Coronary artery (tissue), 2 donors: ENCODE measurements at regions not wholly inside any gene's neighbourhood (a gene's known extent, or its start where the extent isn't known, plus 50 kb on each side); places are given as distances from the start of the nearest gene placed in this dataset.

Experiments
- DNase-seq: peaks from one replicate; pipeline ENCODE4 v3.0.0-alpha.2; 2017; ENCODE audit warnings: low spot score
- H3K27ac ChIP-seq, 2 donors: fragments of 200-600 bp; sonication (generic); one replicate each; pipeline ENCODE4 v1.5.1; 2016 to 2019
- H3K4me3 ChIP-seq: fragments of 200-600 bp; sonication (generic); 2 replicates; pipeline ENCODE4 v1.5.1; 2016; ENCODE audit warnings: mild to moderate bottlenecking, moderate library complexity
- TF ChIP-seq, protein P1 (sequence below): fragments of 200-600 bp; sonication (generic); IDR thresholded peaks from one replicate; pipeline ENCODE4 v1.5.1; 2019; ENCODE audit warnings: antibody characterized with exemption

DNA sequence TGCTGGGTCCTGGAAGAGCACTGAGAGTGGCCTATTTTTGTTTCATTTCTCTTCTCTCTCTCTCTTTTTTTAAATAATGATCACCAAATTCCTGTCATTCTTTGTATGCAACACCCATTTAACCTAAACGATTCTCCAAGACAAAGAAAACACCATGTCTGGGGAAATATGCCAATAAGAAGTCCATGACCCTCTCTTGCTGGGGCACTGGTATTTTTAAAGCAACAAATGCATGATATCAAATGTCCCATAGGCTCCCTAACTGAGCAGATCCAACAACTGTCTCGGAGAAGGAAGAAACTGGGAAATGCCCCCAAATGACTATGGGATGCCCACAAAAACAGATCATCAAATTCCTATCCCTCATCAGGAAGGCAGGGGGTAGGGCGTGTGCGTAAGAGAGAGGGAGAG, 567.4 kb downstream of the CCDC171 start:
- TF ChIP-seq, protein P1, sequence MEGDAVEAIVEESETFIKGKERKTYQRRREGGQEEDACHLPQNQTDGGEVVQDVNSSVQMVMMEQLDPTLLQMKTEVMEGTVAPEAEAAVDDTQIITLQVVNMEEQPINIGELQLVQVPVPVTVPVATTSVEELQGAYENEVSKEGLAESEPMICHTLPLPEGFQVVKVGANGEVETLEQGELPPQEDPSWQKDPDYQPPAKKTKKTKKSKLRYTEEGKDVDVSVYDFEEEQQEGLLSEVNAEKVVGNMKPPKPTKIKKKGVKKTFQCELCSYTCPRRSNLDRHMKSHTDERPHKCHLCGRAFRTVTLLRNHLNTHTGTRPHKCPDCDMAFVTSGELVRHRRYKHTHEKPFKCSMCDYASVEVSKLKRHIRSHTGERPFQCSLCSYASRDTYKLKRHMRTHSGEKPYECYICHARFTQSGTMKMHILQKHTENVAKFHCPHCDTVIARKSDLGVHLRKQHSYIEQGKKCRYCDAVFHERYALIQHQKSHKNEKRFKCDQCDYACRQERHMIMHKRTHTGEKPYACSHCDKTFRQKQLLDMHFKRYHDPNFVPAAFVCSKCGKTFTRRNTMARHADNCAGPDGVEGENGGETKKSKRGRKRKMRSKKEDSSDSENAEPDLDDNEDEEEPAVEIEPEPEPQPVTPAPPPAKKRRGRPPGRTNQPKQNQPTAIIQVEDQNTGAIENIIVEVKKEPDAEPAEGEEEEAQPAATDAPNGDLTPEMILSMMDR: no peak
- DNase-seq: no peak

DNA sequence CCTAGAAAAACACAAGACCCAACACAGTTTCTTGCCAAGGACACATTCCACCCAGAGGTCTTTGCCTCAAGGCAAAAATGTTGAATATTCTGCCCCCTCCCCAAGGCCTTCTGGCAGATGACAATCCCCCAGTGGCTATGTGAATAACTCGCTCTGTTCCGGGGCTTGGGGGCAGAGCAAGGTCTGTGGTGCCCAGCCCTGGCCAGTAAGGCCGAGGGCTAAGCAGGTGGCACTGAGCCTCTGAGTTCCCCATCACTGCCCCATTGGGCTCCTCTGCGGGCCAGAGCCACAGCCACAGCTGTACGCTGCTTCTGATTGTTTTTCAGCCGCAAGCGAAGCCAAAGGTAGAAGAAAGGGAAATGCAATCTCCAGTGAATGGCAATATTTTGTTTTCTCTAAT, 567.9 kb downstream of the CCDC171 start:
- no peak for DNase-seq
- TF ChIP-seq, protein P1: no peak
- Histone ChIP-seq H3K4me3 (no peak overlapping the region), H3K27ac (no peak overlapping the region)

More for the DNA sequence above, 567.4 kb downstream of the CCDC171 start:
- no peak overlapping the region for H3K4me3 ChIP-seq
- no peak overlapping the region for H3K27ac ChIP-seq

DNA sequence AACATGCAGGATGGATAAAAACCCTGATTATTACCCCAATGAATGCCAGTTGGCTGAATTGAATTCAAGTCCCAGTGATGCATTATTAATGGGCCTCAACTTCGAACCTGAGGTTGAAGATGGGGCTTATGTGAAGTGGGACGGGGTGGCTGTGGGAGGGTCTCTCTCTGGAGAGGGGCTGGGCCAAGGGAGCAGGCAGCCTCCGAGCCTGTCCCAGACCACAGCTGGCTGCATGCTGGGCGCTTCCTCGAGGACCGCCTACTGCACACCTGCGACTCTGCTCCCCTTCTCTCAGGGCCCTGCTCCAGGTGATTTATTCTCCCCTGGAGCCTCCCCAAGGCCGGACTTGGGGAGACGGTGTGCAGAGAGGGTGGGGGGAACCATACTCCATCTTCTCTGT, 568.3 kb downstream of the CCDC171 start:
- no peak overlapping the region for H3K27ac ChIP-seq
- DNase-seq: no peak
- TF ChIP-seq, protein P1: no peak
- no peak overlapping the region for H3K4me3 ChIP-seq

DNA sequence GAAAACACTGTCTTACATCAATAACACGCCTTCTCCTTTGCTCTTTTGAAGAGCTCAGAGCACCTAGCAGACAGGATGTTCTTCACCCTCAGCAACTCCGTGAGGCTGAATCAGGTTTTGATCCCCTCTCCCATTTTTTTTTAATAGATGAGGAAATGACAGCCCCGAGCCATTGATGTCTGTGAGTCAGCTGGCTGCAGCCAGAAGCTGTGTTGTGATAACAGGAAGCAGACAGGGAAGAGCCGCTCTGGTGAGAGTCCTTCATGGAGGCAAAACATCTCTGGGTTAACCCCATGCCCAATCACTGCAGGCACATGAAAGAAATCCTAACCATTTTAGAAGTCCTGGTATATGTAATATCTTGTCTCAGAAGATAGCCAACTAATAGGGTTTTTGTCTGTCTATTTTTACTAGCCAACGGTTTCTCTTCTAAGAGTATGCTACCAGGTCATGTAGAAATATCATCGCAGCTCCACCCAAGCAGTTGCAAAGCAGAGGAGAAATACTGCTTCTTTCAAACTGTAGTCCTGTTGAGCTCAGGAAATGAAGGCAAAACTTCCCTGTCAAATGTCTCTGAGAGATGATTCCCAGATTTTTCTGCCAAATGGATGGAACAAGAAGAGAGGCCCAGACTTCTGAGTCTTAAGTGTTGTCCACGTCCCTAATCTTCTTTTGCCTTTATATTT, 568.9 kb downstream of the CCDC171 start:
- TF ChIP-seq, protein P1: no peak
- no peak overlapping the region for H3K4me3 ChIP-seq
- no peak overlapping the region for H3K27ac ChIP-seq
- no peak for DNase-seq

DNA sequence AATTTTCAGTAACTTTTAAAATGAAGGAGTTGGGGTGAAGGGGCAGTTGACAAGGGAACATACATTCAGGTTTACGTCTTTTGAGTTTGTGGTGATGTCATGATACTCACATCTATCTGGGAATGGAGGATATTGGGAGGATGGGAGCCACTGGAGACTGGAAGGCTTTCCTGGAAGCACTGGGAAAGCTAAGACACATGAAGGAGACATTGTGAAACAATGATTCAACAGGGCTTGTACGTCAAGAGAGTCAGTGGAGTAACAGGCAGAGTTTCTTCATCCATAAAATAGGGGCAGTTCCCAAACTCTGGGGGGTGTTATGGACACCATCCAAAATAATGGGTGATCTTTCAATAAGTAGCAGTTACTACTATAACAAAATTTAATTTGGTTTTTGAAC, 572.8 kb downstream of the CCDC171 start:
- TF ChIP-seq, protein P1: no peak
- Histone ChIP-seq H3K27ac (no peak overlapping the region), H3K4me3 (no peak overlapping the region)
- no peak for DNase-seq

DNA sequence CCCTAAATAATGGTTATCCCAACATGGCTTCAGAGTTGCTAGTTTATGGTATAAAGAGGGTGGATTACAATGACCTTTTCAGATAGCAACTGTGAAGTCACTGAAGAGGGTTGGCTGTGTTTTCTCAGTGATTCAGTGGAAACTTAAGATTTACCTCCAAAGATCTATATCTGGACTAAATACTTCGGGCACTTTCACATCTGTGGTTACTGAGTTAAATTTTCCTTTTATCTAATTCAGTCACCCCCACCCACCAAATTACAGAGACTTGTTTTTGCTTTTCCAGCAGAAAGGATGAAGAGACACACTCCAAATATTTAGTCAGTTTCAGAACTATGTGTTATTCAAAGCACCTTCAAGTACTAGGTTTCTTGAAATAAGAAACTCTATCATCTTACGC, 573.2 kb downstream of the CCDC171 start:
- TF ChIP-seq, protein P1: no peak
- DNase-seq: no peak
- H3K27ac ChIP-seq: no peak overlapping the region
- no peak overlapping the region for H3K4me3 ChIP-seq

DNA sequence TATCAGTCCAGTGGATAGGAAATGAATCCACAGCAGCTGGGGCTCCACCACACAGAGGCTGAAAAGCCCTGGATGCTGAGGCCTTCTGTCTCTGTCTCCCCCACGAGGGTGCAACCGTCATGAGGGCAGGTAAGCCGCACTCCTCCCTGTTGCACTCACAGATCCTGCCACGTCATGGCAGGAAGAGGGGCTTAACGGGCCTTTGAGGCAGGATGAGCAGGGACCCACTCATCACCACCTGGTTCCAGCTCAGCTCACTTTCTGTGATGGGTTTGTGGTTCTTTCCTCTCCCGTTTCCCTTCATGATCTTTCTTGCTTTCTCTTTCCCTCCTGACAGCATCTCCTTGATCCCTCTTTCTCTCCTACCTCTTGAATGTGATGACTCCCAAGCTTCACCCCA, 575.2 kb downstream of the CCDC171 start:
- no peak for DNase-seq
- TF ChIP-seq, protein P1: no peak
- no peak overlapping the region for H3K4me3 ChIP-seq
- no peak overlapping the region for H3K27ac ChIP-seq
